AG08396 (cell line): ENCODE measurements at regions not wholly inside any gene's neighbourhood (a gene's known extent, or its start where the extent isn't known, plus 50 kb on each side); places are given as distances from the start of the nearest gene placed in this dataset.
"Not testable (repeated sequence)": the region's sequence is repeated elsewhere in the genome, so short reads cannot be mapped to it uniquely, and the experiment has no call there.

Source experiments
- DNase-seq: peaks from one replicate; pipeline ENCODE4 v3.0.0; 2012; ENCODE audit warnings: low spot score, mixed read lengths

DNA sequence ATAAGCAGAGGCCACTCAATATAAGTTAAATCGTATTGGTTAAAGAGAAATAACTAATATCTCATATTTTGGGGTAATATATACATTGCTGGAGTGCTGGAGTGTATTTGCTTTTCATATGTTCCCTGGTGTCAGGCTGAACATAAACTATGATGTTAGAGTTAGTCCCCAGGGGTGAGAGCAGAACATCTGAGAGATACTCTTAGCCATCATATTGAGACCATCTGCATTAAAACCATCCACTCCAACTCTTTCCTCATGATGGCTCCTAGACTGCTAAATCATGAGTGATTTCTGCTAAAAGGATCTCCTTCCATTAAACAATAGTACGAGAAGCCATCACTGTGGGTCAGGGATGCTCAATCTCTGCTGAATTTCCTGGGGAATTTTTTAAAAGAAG, 436.2 kb downstream of the DTWD2 start:
- DNase-seq: no peak

DNA sequence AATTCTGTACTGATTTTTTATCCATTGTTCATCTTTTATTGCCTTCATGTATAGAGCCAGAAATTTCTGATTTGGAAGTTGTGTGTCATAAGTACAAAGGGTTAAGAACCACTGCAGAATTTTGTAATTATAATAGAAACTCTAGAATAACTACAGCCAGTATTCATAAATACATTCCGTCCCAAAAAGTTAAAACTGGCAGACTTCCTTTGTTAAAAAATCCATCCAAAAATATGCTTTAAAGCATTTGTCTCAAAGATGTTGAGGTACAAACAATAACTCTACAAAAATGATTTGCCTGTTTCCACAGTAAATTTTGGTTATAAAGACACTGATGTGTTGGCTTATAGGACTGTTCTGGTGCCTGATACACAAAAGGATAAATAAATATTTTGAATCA, 436.6 kb downstream of the DTWD2 start:
- no peak for DNase-seq

DNA sequence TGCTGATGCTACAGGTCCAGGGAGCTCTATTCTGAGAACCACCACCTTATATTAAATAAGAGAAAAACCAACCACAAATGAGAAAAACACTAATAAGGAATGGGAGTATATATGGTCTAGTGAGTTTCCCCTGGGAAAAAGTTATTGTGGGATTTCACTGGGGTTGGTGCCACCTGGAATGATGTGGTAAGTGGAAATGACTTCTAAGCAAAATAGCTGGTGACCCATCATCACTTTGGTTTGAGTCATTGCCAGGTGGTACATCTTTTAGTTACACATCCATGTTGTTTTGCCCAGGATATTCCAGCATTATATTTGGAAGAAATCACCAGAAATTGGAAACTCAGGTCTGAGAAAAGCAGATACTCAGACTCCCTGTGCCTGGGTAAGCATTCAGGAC, 437.3 kb downstream of the DTWD2 start:
- DNase-seq: no peak

DNA sequence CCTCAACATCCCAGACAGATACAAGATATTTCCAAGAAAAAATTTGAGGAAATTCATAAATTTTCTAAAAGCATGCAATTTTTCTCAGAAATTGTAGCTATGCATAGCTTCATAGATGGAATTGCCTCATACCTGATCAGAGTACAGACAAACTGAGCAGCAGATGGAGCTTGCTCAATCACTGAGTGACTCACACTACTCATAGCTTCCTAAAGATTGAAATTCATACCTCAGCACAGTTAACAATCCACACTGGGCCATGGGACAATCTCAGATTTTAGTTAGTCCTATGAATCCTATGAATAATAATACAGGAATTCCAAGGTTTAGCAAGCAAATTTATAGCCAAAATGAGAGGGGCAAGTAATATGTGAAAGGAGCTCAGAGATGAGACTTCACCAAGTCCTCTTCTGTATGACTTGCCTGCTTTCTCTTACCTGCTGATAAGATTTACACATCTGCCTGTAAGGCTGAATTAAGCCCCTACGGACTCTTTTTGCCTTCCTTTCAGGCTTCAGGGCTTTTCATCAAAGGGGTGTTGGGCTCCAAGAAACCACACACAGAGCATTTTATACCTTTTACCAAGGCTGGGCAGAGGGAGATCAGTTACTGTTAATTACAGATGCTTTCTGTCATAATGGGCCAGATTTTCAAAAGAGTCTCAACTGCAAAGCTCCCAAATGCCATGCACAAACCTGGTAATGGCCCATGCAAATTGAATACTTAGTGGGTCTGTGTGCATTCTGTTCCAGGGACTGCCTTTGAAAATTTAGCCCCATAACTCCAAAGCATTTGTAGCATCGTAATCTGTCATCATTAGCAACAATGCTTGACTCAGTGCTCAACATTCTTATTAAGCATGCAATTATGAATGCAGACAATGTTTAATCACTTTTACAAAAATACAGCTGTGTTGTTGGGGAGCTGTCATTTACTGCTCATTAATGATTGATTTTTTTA, 439.3 kb downstream of the DTWD2 start:
- peak; percentile 11 for DNase-seq

DNA sequence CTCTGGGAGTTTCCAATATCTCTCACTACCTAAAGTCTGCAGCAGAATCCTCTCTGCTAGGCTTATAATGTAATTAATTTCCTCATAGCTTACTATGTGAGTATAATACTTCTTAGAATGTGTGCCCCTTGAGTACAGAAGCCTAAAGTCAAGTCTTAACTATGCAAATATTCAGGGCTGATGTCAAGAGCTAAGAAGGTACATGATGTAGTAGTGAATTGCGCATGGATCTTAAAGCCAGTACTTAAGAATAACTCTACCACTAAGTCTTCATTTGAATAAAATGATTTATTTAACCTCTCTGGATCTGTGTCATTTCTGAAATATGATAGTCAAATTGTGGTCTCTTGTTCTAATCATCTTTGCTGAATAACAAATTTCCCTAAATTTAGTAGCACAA, 442.9 kb downstream of the DTWD2 start:
- no peak for DNase-seq

DNA sequence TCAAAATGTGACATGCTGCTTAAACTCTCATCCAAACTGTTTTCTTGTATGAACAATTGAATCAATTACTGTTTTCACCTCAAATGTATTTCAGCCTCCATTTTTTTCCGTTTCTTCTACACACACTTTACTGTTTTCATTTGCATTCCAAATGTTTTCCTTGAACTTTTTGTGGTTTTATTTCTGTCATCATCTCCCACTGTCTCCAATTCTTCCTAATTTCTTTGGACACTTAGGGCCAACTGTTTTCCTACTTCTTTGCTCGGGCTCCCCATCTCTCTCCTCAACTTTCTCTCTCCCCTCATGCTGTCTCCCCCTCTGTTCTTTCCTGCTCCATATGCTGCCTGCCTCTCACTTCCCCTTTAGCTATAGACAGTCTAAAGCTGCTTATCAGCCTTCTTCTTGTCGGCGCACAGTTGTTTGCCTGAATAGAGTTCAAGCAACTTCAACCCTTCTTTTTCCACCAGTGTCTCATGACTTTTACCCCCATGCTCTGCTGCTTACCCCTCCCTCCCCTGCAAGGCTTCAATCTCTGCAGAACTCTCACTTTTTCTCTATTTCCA, 443.4 kb downstream of the DTWD2 start:
- no peak for DNase-seq

DNA sequence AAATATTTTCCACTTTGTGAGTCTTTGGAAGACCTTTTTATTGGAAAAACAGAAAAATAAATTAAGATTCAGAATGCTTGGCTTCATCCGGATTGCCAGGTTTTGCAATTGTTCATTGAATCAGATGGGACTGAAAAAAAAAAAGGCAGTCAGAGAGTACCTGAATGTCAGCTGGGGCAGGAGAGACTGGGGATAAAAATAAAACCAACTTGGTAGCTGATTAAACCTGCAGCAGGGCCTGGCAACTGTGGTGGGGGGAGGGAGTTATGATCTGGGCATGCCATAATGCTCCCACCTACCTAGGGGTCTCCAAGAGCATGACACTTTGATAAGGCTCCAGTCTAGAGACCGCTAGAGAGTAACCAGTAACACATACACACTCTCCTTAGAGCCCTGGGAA, 454.4 kb downstream of the DTWD2 start:
- no peak for DNase-seq

DNA sequence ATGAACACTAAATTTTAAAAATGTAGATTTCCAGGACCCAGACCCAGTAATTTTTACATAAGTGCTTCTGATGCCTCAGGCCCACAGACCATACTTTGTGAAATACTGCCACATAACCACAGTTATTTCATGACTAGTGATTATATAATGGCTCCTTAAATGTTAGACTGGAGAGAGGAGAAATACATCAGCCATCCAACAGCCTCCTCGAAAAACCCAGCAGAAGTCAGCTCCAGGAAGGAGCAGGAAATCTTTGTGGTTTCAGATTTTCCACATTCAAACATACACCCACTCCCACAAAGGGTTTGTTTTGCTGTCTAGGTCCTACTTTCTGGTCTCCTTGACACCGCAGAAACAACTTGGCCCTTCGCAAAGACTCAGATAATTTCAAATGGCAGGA, 455.2 kb downstream of the DTWD2 start:
- no peak for DNase-seq

DNA sequence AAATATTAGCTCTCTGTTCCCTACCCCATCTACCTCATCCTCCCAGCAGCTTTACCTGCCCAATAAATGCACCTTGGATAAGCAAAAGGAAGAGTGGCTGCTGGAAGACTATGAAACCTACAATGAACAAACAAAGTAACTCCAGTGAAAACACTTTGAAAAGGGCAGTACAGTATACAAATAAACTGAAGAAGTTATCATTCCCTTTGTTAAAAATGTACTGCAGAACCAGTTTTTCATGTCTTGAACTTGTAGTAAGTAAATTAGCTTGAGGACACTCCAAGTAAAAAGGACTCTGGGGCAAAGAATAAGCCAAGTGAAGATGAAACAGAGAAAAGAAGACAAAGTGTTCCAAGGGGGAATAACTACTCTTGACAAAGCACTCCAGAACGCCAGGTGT, 457.1 kb downstream of the DTWD2 start:
- DNase-seq: no peak

DNA sequence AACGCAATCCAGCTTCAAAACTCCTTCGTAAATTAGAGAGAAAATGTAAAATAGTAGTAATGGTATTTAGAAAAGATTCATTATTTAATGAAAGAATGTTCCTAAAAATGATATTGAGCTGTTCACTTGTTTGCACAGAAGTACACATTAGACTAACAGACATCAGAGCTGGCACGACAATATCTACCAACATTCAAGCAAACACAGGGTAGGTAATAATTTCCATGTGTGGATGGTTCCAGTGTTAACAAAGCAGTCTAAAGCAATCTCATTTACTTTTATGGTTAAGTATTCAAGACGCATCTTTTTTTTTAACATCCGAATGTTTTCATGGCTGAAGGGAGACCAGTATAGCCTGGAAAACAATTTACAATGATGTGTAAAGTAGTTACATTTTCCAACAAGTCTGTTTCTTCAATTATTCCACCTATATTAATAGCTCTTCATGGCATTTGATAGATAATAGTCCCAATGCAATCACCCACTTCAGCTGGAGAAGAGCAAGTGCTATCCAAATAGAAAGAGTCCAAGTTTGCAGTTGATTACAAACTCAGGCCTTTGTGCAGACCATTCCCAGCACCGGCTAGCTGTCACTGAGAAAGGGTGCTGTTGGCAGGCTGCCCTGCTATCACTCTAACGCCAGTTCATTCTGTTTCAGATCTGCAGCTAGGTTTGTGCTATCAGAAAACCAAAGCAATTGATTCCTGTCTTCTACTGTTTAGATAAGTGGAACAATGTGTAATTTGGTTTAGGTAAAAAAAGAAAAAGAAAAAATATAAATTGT, 458.8 kb downstream of the DTWD2 start:
- DNase-seq: no peak

DNA sequence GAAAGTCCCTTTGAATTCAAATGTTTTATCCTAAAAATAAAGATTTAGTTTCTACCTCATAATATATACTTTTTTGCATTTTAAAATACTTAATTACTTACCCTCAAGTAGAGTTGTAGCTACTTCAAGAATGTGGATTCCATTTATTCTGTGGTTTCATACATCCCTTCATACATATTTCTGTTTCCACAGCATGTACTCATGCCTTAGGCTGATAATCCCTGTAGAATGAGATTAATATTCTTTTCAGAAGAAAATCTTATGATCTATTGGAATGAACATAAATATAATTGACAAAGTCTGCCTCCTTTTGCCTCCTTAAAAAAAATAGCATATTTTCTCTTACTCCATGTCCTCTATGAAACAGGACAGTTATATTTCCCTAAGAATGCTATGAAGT, 465.7 kb downstream of the DTWD2 start:
- no peak for DNase-seq

DNA sequence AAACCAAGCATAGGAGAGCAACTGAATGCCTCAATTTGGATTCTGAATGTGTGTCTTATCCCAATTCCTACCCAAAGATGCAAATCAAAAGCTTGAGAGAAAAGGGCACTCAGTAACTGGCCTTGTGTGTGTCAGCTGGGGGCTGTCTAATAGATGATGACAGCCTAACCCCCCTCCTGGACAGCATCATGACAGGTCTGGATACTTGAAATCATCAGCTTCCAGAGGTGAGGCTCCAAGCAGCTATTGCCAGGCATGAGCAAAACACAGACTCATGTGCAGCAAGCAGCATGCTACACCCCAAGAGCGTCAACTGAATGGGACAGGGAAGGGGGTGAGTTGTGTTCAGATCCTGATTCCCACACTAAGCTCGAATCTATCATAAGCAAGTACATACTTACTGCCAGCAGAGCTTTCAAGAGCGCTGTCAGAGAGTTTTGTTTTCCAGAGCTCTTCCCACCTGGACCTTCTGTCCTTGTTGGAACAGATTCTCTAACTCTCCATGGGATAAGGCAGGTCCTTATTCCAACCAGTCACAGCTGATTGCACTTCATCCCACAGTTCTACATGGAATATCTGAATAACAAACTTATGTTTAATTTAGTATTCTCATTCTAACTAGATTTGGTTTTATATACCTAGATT, 467.5 kb downstream of the DTWD2 start:
- no peak for DNase-seq

DNA sequence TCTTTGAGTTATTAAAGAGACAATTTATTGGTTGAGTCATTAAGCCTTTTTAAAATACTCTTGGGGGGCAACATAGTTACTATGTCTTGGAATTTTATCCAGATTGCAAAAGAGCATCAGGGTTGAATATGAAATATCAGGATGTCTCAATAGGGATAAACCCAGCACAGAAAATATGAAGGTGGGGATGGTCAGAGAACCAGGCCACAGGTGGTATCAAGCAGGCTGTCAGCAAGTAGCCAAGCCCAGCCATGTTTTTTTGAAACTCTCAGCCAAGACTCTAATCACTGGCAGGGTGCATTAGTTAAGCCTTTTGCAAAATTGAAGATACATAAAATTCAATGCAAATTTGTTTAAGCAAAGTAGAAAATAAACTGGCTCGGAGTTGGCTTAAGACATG, 468.9 kb downstream of the DTWD2 start:
- no peak for DNase-seq

DNA sequence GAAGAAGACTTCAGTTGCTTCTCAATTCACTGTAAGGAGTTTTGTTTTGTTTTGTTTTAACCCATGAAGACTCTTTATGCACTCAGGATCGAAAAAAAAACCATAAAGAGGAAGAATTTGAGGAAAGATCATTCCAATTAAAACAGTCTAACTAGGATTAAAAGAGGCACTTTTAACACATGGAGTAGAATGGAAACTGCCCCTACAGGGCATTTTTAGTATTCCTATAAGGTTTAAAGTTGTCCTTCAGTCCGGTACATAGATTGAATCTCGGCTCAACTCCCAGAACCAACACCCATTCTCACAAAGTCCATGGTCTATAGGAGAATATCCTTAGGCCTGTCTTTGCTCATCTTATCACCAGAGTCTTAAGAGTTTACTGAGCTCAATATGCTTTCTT, 469.6 kb downstream of the DTWD2 start:
- no peak for DNase-seq

DNA sequence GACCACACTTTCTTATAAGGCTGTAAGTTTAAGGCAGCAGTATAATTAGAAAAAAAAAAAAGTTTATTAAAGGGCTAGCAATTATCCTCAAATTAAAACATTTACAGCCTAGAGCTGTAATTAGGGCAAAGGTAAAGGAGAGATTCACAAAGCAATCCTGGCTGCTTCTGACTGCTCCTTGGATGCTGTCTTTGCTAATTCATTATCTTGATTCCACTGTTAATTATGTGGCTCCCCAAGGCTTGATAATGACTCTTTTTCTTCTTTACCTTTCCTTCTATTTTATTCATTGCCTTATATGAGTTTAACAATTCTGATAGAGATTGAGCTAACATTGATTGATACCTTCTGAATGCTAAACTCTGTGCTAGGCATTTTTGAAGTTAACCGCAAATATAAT, 476.5 kb downstream of the DTWD2 start:
- DNase-seq: no peak

DNA sequence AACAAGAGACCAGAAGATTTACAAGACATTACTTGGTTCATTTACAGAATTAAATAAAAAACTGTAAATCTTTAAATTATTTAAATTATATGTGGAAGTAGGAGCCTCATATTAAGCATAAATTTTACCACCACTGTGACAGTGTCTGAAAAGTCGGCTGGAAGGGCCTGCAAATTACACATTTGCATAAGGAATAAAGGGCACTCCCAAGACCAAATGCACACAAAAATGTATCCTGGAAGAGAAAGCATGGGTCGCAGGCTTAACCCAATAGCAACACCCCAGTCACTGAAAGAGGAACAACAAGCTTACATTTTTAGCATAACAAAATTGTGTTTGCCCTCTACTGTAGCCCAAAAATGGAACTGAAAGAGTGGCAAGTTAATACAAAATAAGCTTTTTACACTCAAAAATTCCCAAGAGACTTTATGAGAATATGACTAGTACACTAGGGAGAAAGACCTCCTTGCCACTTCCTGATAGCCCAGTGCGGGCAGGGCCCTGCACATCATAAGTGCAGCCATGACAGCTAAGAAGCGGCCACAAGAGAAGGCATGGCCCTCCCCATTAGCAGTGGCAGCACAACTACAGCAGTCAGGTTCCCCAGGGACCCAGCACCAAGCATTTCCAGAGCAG, 482.0 kb downstream of the DTWD2 start:
- no peak for DNase-seq

DNA sequence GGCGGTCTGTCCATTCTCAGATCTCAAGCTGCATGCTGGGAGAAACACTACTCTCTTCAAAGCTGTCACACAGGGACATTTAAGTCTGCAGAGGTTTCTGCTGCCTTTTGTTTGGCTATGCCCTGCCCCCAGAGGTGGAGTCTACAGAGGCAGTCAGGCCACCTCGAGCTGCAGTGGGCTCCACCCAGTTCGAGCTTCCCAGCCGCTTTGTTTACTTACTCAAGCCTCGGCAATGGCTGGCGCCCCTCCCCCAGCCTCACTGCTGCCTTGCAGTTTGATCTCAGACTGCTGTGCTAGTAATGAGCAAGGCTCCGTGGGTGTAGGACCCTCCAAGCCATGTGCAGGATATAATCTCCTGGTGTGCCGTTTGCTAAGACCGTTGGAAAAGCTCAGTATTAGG, 486.1 kb downstream of the DTWD2 start:
- DNase-seq: not testable (repeated sequence)

DNA sequence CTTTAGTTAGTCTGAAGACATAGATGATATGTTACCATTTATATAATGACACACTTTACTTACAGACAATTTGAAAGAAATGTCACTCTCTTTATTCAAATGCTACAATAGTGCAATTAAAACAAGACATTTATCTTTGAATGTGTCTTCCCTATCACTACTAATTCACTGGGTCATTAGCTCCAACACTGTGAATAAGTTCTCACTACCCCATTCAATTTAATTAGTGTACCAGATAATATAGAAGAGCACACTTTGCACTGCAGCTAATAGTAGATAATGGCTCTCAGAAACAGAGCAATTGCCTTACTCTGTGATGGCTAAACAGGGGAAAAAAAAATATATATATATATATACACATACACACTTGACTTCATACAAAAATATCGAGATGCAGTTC, 497.0 kb downstream of the DTWD2 start:
- no peak for DNase-seq

DNA sequence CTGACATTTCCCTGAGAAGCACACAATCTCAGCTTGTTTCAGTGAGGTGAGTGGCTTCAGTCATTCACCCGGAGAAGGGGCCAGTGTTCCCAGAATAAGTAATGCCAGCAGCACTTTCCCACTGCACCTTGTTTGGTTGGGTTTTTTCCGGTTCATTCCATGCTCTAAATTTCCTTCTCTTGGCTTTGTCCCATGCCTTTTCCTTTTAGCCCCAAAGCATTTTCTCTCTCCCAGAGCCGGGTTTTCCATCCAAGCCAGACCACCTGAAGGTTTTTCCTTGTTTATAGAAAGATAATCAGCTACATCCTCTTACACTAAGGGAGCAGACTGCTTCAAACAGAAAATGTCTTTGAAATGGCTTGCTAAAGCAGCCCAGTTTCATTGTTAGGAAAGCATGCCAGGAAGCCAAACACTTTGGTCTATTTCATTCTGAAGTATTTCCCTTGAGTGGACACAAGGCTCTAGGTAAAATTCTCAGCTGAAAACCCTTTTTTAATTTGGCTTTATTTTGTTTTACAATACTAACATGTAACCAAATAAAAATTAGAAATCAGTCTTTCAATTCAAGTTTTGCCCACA, 501.6 kb downstream of the DTWD2 start:
- DNase-seq: no peak

DNA sequence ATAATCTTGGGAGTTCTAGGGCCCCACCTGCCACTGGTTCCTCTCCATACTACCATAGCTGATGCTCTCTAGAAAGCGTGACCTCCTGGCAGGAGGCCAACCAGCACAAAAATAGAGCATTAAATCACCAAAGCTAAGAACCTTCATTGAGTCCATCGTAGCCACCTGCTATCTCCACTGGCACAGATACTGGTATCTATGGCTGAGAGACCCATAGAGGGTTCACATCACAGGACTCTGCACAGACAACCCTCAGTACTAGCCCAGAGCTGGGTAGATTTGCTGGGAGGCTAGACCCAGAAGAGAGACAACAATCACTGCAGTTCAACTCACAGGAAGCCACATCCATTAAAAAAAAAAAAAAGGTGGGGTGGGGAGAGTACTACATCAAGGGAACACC, 509.1 kb downstream of the DTWD2 start:
- DNase-seq: no peak

DNA sequence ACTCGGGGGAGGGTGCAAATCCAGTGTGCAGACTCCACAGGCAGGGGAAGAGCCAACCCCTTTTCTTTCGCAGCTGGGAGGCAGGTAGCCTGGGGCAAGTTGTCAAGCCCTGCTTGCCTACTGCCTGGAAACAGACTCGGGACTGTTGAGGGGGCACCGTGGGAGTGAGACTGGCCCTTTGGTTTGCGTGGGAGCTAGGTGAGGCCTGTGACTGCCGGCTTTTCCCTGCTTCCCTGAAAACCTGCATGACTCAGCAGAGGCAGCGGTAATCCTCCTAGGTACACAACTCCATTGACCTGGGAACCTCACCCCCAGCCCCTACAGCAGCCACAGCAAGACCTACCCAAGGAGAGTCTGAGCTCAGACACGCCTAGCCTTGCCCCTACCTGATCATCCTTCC, 509.5 kb downstream of the DTWD2 start:
- DNase-seq: no peak

DNA sequence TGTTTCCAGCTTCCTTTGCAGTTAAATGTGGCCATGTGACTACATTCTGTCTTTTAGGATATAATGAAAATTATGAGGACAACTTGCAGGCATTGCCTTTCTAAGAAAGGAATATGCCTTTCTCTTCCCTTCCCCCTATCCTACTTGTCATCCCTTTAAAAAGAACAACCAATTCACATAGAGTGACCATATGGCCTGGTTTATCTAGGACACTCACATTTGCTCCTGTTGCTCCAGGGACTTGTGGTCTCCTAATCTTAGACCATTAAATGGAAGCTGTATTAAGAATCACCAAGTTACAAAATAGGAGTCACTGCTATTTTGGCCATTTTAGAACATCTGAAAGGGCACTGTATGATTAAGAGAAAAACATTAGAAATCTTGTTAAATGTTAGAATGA, 520.3 kb downstream of the DTWD2 start:
- DNase-seq: no peak
